T-helper 2 cell treated with Interferon-gamma antibody and Interleukin-4, amounts not matched to agents 5 μg/mL and 100 μg/mL, for 36 hours (primary cell): ENCODE measurements at regions not wholly inside any gene's neighbourhood (a gene's known extent, or its start where the extent isn't known, plus 50 kb on each side); places are given as distances from the start of the nearest gene placed in this dataset.

Experiments used
- DNase-seq: peaks from one replicate; pipeline ENCODE4 v3.0.0; 2021; ENCODE audit warnings: low spot score
- H3K27ac Mint-ChIP-seq: one replicate; pipeline ENCODE4 v1.8.0; 2021; ENCODE audit warnings: mild to moderate bottlenecking, mixed read lengths
- H3K27me3 Mint-ChIP-seq: one replicate; pipeline ENCODE4 v1.8.0; 2021; ENCODE audit warnings: low read depth, mixed read lengths
- H3K36me3 Mint-ChIP-seq: one replicate; pipeline ENCODE4 v1.8.0; 2021; ENCODE audit warnings: low read depth, mixed read lengths
- H3K4me1 Mint-ChIP-seq: one replicate; pipeline ENCODE4 v1.8.0; 2021; ENCODE audit warnings: low read depth, mixed read lengths
- H3K4me3 Mint-ChIP-seq: one replicate; pipeline ENCODE4 v1.8.0; 2022; ENCODE audit warnings: mild to moderate bottlenecking, moderate library complexity, mixed read lengths
- H3K9me3 Mint-ChIP-seq: one replicate; pipeline ENCODE4 v1.8.0; 2021; ENCODE audit warnings: mixed read lengths

GRCh38 chr2:111686994-111687393 is 197.0 kb downstream of the ANAPC1 start:
- no peak for DNase-seq
- H3K4me3 Mint-ChIP-seq, result no peak overlapping the region
- H3K9me3 Mint-ChIP-seq, result no peaks in the 10 kb centered on the region
- H3K27me3 Mint-ChIP-seq, result peaks cover 38% of the 10 kb centered on the region
- no peak overlapping the region for H3K27ac Mint-ChIP-seq
- no peaks in the 10 kb centered on the region for H3K4me1 Mint-ChIP-seq
- no peaks in the 10 kb centered on the region for H3K36me3 Mint-ChIP-seq

- Mint-ChIP-seq H3K4me3 (no peak overlapping the region), H3K36me3 (no peaks in the 10 kb centered on the region), H3K27me3 (peaks cover 42% of the 10 kb centered on the region), H3K9me3 (no peaks in the 10 kb centered on the region), H3K4me1 (no peaks in the 10 kb centered on the region), H3K27ac (no peak overlapping the region)
- no peak for DNase-seq
These were observed 196.1 kb downstream of the ANAPC1 start for GRCh38 chr2:111687911-111688310.

DNA sequence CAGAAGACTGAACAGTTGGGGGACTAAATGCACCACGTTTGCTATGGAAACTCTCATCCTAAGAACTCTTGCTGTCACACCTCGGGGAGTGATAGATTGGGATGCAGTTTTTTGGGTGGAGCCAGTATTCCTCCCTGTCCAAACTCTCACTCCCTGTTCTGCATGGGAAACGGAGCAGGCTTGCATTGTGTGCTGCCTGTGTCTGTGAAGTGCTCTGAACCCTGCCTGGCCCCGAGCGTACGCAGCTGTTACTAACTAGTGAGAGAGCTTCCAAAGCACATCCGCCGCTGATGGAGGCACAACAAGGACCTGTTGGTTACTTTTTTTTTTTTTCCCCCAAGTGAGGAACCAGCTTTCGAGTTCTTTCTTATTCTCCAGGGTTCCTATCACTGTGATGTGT is 195.5 kb downstream of the ANAPC1 start:
- Mint-ChIP-seq H3K27ac (no peak overlapping the region), H3K9me3 (no peaks in the 10 kb centered on the region), H3K36me3 (no peaks in the 10 kb centered on the region), H3K27me3 (peaks cover 46% of the 10 kb centered on the region), H3K4me3 (no peak overlapping the region), H3K4me1 (no peaks in the 10 kb centered on the region)
- no peak for DNase-seq

DNA sequence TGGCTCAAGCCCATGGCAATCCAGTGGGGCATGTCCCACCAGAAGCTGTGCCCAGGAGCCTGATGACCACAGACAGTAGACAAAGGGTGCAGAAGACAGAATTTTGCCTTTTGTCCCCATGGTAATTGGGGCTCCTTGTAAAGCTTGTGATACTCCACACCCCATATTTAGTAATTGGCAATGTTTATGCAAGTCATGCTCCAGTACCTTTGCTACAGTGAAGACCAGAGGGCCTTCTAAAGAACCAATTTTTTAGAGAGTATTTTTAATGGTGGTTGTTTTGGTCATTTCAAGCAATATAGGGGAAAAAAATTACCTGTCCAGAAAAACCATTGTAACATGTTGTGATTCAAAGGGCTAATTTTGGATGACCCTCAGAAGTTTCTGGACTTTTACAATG is 194.8 kb downstream of the ANAPC1 start:
- peaks cover 46% of the 10 kb centered on the region for H3K27me3 Mint-ChIP-seq
- H3K36me3 Mint-ChIP-seq, result no peaks in the 10 kb centered on the region
- no peaks in the 10 kb centered on the region for H3K9me3 Mint-ChIP-seq

DNA sequence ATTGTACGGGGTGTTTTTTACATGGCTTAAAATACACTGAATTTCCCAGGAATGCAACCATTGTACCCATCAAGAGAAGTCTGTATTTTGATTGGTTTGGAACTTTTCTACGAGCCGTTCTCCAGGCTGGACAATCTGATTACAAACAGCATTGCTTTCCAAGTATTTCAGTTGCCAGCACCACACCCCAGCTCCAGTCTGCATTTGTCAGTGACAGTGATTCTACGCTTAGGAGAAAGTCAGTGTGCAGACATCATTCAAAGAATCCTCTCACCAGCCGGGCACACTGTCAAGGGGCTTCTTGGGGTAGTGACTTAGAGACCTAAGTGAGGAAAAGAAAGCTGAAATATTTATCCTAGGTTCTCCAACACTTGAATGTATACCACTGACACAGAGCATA is 194.1 kb downstream of the ANAPC1 start:
- Mint-ChIP-seq H3K4me1 (no peaks in the 10 kb centered on the region), H3K27me3 (peaks cover 46% of the 10 kb centered on the region), H3K9me3 (no peaks in the 10 kb centered on the region), H3K4me3 (no peak overlapping the region), H3K27ac (no peak overlapping the region), H3K36me3 (peaks cover under 1% of the 10 kb centered on the region)
- no peak for DNase-seq

More for the DNA sequence above, 194.8 kb downstream of the ANAPC1 start:
- H3K27ac Mint-ChIP-seq, result no peak overlapping the region
- H3K4me1 Mint-ChIP-seq, result no peaks in the 10 kb centered on the region
- no peak overlapping the region for H3K4me3 Mint-ChIP-seq
- DNase-seq, result no peak

GRCh38 chr2:111691164-111691875 is 192.7 kb downstream of the ANAPC1 start:
- Mint-ChIP-seq H3K4me3 (no peak overlapping the region), H3K27me3 (peaks cover 52% of the 10 kb centered on the region), H3K4me1 (no peaks in the 10 kb centered on the region), H3K9me3 (peaks cover 4% of the 10 kb centered on the region), H3K27ac (peak overlapping the region; percentile 0), H3K36me3 (peaks cover 3% of the 10 kb centered on the region)
- DNase-seq, result no peak

GRCh38 chr2:111692311-111692710 is 191.7 kb downstream of the ANAPC1 start:
- peaks cover 4% of the 10 kb centered on the region for H3K9me3 Mint-ChIP-seq
- peaks cover 3% of the 10 kb centered on the region for H3K36me3 Mint-ChIP-seq
- no peak overlapping the region for H3K4me3 Mint-ChIP-seq
- no peaks in the 10 kb centered on the region for H3K4me1 Mint-ChIP-seq
- DNase-seq, result no peak
- peaks cover 49% of the 10 kb centered on the region for H3K27me3 Mint-ChIP-seq
- no peak overlapping the region for H3K27ac Mint-ChIP-seq

- Mint-ChIP-seq H3K27ac (no peak overlapping the region), H3K4me1 (peaks cover 13% of the 10 kb centered on the region), H3K36me3 (peaks cover 3% of the 10 kb centered on the region), H3K9me3 (peaks cover 4% of the 10 kb centered on the region), H3K4me3 (no peak overlapping the region), H3K27me3 (peaks cover 41% of the 10 kb centered on the region)
- no peak for DNase-seq
These were observed 189.3 kb downstream of the ANAPC1 start for GRCh38 chr2:111694700-111695101.

GRCh38 chr2:111695441-111696007 is 188.5 kb downstream of the ANAPC1 start:
- H3K27me3 Mint-ChIP-seq, result peaks cover 38% of the 10 kb centered on the region
- peaks cover 3% of the 10 kb centered on the region for H3K36me3 Mint-ChIP-seq
- H3K4me1 Mint-ChIP-seq, result peaks cover 13% of the 10 kb centered on the region
- H3K27ac Mint-ChIP-seq, result no peak overlapping the region
- H3K9me3 Mint-ChIP-seq, result peaks cover 4% of the 10 kb centered on the region
- no peak for DNase-seq
- H3K4me3 Mint-ChIP-seq, result no peak overlapping the region

DNA sequence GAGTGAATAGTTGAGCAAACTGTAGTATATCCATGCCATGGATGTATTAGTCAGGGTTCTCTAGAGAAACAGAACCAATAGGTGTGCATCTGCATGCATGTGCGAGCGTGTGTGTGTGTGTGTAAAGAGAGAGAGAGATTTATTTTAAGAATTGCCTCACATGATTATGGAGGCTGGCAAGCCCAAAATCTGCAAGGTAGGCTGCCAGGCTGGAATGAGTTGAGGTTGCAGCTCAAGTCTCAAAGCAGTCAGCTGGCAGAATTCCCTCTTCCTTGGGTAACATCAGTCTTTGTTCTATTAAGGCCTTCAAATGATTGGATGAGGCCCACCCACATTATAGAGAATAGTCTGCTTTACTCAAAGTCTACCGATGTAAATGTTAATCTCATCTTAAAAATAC is 187.8 kb downstream of the ANAPC1 start:
- Mint-ChIP-seq H3K36me3 (peaks cover 3% of the 10 kb centered on the region), H3K9me3 (peaks cover 4% of the 10 kb centered on the region), H3K4me3 (no peak overlapping the region), H3K4me1 (peaks cover 17% of the 10 kb centered on the region), H3K27me3 (peaks cover 33% of the 10 kb centered on the region), H3K27ac (no peak overlapping the region)
- no peak for DNase-seq

DNA sequence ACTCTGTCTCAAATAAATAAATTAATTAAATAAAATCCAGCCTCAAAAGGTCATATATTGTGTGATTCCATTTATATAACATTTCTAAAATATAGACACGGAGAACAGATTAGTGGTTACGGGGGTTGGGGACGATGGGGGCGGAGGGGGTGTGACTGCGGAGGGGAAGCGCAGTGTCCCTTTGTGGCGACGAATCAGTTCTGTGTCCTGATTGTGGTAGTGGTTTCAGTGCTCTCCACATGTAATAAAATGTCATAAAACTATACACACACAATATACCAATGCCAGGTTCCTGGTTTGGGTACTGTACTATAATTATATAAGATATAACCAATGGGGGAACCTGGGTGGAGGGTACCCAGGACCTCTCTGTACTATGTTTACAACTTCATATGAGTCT is 186.4 kb downstream of the ANAPC1 start:
- peaks cover 30% of the 10 kb centered on the region for H3K4me1 Mint-ChIP-seq
- H3K36me3 Mint-ChIP-seq, result peaks cover 3% of the 10 kb centered on the region
- H3K27me3 Mint-ChIP-seq, result peaks cover 22% of the 10 kb centered on the region
- H3K9me3 Mint-ChIP-seq, result peaks cover 4% of the 10 kb centered on the region
- H3K4me3 Mint-ChIP-seq, result no peak overlapping the region
- no peak overlapping the region for H3K27ac Mint-ChIP-seq
- no peak for DNase-seq

DNA sequence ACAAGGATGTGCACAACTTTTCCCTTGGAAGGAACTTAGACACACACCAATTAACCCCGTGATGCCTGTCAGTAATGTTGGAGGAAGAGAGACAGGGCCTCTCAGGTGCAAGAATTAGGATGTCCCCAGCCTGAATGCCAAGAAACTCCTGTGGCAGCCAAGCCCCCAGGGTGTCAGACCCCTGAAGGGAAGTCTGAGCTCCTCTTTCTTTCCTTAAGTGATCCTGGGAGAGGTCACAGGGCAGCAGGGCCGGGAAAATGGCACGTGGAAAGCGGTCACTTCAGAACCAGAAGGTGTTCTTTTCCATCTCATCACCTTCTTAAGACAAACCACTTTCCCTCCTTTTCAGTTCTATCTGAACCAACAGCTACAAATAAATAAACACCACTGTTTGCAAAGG is 185.9 kb downstream of the ANAPC1 start:
- H3K4me1 Mint-ChIP-seq, result peaks cover 30% of the 10 kb centered on the region
- H3K27ac Mint-ChIP-seq, result no peak overlapping the region
- peaks cover 3% of the 10 kb centered on the region for H3K36me3 Mint-ChIP-seq
- H3K27me3 Mint-ChIP-seq, result peaks cover 21% of the 10 kb centered on the region
- no peak for DNase-seq
- peaks cover 4% of the 10 kb centered on the region for H3K9me3 Mint-ChIP-seq
- H3K4me3 Mint-ChIP-seq, result no peak overlapping the region

- peak overlapping the region; percentile 84 for H3K27ac Mint-ChIP-seq
- peak overlapping the region; percentile 80 for H3K4me3 Mint-ChIP-seq
- H3K27me3 Mint-ChIP-seq, result peaks cover 15% of the 10 kb centered on the region
- H3K4me1 Mint-ChIP-seq, result peaks cover 32% of the 10 kb centered on the region
- H3K36me3 Mint-ChIP-seq, result peaks cover 3% of the 10 kb centered on the region
- peaks cover 4% of the 10 kb centered on the region for H3K9me3 Mint-ChIP-seq
- DNase-seq, result peak; percentile 83
These were observed 185.0 kb downstream of the ANAPC1 start for GRCh38 chr2:111698743-111699554.

GRCh38 chr2:111701266-111701665 is 182.7 kb downstream of the ANAPC1 start:
- H3K4me3 Mint-ChIP-seq, result no peak overlapping the region
- peaks cover under 1% of the 10 kb centered on the region for H3K9me3 Mint-ChIP-seq
- H3K36me3 Mint-ChIP-seq, result no peaks in the 10 kb centered on the region
- peaks cover under 1% of the 10 kb centered on the region for H3K27me3 Mint-ChIP-seq
- H3K4me1 Mint-ChIP-seq, result peaks cover 50% of the 10 kb centered on the region
- H3K27ac Mint-ChIP-seq, result no peak overlapping the region
- no peak for DNase-seq
